ENCODE measurements at regions not wholly inside any gene's neighbourhood (a gene's known extent, or its start where the extent isn't known, plus 50 kb on each side); places are given as distances from the start of the nearest gene placed in this dataset.

DNA sequence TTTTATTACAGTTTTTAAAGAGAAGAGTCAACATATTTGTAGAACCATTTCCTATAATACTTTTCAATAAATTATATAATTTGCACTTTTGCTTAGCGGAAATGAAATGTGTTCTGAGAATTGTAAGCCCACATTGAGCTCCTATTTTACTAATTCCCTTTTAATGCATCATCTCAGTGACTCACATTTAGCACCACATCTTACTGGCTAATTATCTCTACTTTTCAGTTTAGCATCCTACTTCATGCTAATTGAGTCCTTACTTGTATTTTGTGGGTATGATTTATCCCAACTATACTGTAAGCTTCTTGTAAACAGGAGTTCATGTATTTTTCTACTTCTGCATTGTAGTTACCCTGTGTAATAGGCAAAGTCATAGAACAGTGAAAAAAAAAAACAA, 67.5 kb downstream of the TMX1 start:
- H3K4me1 Mint-ChIP-seq (ENCODE audit: unreplicated experiment), result peaks cover 51% of the 10 kb centered on the region
- H3K36me3 Mint-ChIP-seq (ENCODE audit: unreplicated experiment), result no peaks in the 10 kb centered on the region
- H3K4me3 Mint-ChIP-seq (ENCODE audit: unreplicated experiment), result no peak overlapping the region
- no peak for DNase-seq (ENCODE audit: extremely low spot score, unreplicated experiment)
- TF ChIP-seq CTCF (IDR thresholded peaks at IDR 0.05), result no peak
- no peaks in the 10 kb centered on the region for H3K27me3 Mint-ChIP-seq (ENCODE audit: unreplicated experiment)
- no peak overlapping the region for H3K27ac Mint-ChIP-seq (ENCODE audit: unreplicated experiment)
- peaks cover 3% of the 10 kb centered on the region for H3K9me3 Mint-ChIP-seq (ENCODE audit: unreplicated experiment)

DNA sequence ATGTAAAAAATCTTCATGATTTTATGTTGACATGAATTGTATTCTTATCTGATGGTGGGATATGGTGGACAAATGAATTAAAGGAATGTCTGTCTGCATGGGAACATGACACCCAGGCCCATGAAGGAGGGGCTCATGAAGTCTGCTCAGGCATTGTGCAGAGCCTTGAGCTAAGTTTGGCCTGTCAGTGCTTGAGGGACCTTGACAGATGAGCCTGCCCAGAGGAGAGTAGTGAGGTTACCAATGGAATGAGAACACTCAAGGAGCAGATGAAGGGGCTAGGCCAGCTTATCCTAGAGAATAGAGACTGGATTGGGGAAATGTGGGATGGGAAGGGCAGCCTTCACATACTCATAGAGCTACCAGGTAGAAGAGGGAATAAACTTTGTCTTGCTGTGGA, 68.8 kb downstream of the TMX1 start:
- no peak for TF ChIP-seq CTCF (IDR thresholded peaks at IDR 0.05)
- Mint-ChIP-seq H3K9me3 (ENCODE audit: unreplicated experiment) (peaks cover 3% of the 10 kb centered on the region), H3K4me1 (ENCODE audit: unreplicated experiment) (peaks cover 42% of the 10 kb centered on the region), H3K4me3 (ENCODE audit: unreplicated experiment) (no peak overlapping the region), H3K36me3 (ENCODE audit: unreplicated experiment) (no peaks in the 10 kb centered on the region), H3K27me3 (ENCODE audit: unreplicated experiment) (no peaks in the 10 kb centered on the region), H3K27ac (ENCODE audit: unreplicated experiment) (peak overlapping the region; percentile 5)
- no peak for DNase-seq (ENCODE audit: extremely low spot score, unreplicated experiment)

DNA sequence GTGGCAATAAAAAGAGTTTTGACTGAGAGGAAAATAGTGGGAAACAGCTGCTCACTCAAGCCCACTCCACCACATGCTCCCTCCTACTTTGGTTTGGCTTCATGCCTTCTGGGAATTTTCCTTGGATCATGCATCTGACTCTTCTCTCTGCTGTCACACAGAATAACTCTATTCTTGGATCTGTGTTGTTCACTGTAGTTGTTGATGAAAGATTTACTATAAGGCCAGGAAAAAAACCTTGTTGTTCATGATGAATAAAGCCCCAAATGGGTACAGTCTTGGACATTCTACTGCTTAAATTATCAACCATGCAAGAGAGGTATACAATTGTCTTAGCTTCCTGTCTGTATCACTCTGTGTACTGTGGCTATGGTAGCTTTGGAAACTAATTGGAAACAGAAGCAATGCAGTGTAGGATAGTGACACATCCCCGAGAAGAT, 70.5 kb downstream of the TMX1 start:
- peak overlapping the region; percentile 77 for H3K27ac Mint-ChIP-seq (ENCODE audit: unreplicated experiment)
- no peaks in the 10 kb centered on the region for H3K36me3 Mint-ChIP-seq (ENCODE audit: unreplicated experiment)
- TF ChIP-seq CTCF (IDR thresholded peaks at IDR 0.05), result no peak
- H3K9me3 Mint-ChIP-seq (ENCODE audit: unreplicated experiment), result peaks cover 3% of the 10 kb centered on the region
- peaks cover 30% of the 10 kb centered on the region for H3K4me1 Mint-ChIP-seq (ENCODE audit: unreplicated experiment)
- no peak for DNase-seq (ENCODE audit: extremely low spot score, unreplicated experiment)
- no peaks in the 10 kb centered on the region for H3K27me3 Mint-ChIP-seq (ENCODE audit: unreplicated experiment)
- H3K4me3 Mint-ChIP-seq (ENCODE audit: unreplicated experiment), result no peak overlapping the region

DNA sequence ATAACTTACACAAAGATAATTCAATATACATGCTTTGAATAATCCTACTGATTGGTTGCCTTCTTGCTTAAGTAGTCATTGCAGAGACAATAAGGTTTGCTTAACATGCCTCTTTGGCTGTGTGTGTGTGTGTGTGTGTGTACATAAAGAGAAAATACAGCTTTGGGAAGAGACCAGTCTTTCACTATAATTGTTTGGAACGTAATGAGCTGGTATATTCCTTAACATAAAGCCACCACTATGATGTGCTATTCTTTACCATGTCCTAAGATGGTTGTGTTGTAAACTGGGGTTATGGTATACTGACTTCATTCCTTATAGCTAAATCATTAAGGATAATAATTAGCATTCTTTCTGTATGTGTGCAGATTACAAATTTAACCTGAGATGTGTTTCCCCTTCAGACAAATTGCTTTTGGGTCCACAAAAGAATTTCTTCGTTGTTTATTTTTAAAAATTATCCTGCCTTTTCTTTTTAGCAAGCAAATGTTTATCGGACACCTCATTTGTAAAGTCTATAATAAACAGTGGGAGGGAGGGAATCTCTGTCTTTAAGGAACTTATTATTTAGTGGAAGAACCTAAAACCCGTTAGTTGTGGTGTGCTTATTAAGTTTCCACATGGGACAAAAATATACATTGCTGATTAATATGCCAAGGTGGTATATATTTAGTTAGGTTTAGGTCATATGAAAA, 74.4 kb downstream of the TMX1 start:
- Mint-ChIP-seq H3K4me3 (ENCODE audit: unreplicated experiment) (no peak overlapping the region), H3K36me3 (ENCODE audit: unreplicated experiment) (no peaks in the 10 kb centered on the region), H3K27ac (ENCODE audit: unreplicated experiment) (no peak overlapping the region), H3K27me3 (ENCODE audit: unreplicated experiment) (no peaks in the 10 kb centered on the region), H3K4me1 (ENCODE audit: unreplicated experiment) (peaks cover 54% of the 10 kb centered on the region), H3K9me3 (ENCODE audit: unreplicated experiment) (no peaks in the 10 kb centered on the region)
- TF ChIP-seq CTCF (IDR thresholded peaks at IDR 0.05), result no peak
- no peak for DNase-seq (ENCODE audit: extremely low spot score, unreplicated experiment)

GRCh38 chr14:51317373-51317772, 77.3 kb downstream of the TMX1 start:
- Mint-ChIP-seq H3K9me3 (ENCODE audit: unreplicated experiment) (no peaks in the 10 kb centered on the region), H3K27me3 (ENCODE audit: unreplicated experiment) (no peaks in the 10 kb centered on the region), H3K36me3 (ENCODE audit: unreplicated experiment) (no peaks in the 10 kb centered on the region), H3K4me3 (ENCODE audit: unreplicated experiment) (no peak overlapping the region), H3K27ac (ENCODE audit: unreplicated experiment) (peak overlapping the region; percentile 76), H3K4me1 (ENCODE audit: unreplicated experiment) (peaks cover 43% of the 10 kb centered on the region)
- no peak for DNase-seq (ENCODE audit: extremely low spot score, unreplicated experiment)
- no peak for TF ChIP-seq CTCF (IDR thresholded peaks at IDR 0.05)

Measured in osteocyte (in vitro differentiated cells).